NCI-H460 (cell line): ENCODE measurements at regions not wholly inside any gene's neighbourhood (a gene's known extent, or its start where the extent isn't known, plus 50 kb on each side); places are given as distances from the start of the nearest gene placed in this dataset.

Source experiments
- DNase-seq: peaks from one replicate; pipeline ENCODE4 v3.0.0-alpha.2; 2016; ENCODE audit warnings: low read depth; ENCODE audit errors: extremely low read depth

- DNase-seq = no peak
Measured at GRCh38 chr4:128606173-128606572, 203.3 kb upstream of the JADE1 start.

- no peak for DNase-seq
Measured at GRCh38 chr4:128604840-128605239, 204.7 kb upstream of the JADE1 start.

DNA sequence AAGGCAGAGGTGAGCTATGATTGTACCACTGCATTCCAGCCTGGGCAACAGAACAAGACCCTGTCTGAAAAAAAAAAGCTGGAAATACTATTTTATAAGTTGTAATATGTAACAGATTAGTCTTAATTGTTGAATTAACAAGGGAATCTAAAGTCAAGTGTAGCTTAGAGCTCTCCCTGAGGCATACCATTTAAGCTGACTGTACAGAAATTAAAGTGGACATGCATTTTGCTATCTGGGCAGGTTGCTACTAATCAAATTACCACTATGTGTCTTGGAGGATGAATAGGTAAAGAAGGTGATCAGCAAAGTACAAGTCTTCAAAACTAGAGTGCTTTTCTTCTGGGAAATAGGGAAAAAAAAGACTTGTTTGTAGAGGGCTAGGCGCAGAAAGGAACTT, 205.3 kb upstream of the JADE1 start:
- no peak for DNase-seq

DNA sequence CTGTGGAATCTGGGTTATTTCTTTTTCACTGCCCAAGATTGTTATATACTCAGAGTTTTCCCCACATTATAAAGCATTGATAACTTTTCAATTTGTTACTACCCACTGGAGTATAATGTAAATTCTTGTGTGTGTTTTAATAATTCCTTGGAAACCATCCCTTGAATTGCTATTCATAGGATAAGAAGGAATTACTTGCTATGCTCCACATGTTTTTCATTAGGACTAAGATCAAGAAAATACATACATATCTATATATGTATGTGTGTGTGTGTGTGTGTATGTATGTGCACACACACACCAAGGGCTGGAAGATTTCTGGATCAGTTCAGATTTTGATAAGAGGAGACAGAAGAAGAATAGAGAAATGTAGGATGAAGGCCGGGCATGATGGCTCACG, 206.4 kb upstream of the JADE1 start:
- DNase-seq = no peak

GRCh38 chr4:128601991-128602695, 207.4 kb upstream of the JADE1 start:
- no peak for DNase-seq

GRCh38 chr4:128600996-128601871, 208.3 kb upstream of the JADE1 start:
- DNase-seq = peak; percentile 96

- no peak for DNase-seq
Measured at GRCh38 chr4:128600410-128600809, 209.1 kb upstream of the JADE1 start.

DNA sequence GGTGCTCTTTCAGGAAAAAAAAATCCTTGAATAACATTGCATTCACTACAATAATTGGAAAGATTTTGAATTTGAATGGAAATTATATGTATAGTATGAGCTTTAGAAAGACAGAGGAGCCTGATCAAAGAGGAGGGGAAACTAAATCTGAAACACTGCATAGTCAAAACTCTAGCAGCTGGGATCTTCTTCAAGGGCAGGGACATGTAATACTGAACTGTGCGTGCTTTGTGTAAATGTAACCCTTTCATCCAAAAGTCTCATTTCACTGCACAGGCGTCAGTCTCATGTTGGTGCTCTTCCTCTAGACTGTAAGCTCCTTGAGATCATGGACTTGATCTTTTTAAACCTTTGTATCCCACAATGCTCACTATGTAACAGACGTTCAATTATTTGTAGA, 212.0 kb upstream of the JADE1 start:
- no peak for DNase-seq

DNA sequence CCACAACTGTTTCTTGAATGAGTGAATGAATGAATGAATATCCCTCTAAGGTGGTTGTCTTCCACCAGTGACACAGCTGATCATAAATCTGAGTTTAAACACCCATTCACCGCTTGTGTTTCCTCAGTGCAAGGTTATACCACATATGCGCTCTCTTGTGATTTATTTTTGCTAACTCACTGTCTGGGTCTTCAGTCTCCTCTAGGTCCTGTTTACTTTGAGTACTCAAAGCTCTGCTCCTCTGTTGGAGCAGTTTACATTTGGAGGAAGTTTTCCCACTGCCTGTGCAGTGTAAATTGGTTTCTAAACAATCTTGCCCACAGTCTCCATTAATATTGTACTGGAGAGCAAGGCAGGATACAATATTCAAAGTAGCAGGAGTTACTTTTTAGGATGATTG, 212.6 kb upstream of the JADE1 start:
- DNase-seq = no peak

DNA sequence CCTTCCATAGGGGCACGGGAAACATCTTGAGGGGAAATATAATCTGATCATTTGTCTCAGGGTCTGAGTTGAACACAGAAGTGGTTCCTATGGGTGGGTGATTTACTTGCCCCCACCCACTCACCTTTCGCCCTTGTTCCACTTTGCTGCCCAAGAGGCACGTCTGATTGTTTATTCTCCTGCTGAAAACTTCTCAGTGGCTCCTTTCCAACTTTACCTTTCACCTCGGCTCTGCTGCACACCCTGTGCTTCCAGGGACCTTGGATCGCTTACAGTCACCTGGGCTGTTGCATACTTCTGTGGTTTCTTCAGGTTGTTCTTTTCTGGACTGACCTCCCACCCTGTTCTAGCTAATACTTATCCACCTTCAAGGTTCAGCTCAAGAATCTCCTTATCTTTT, 213.4 kb upstream of the JADE1 start:
- no peak for DNase-seq

- DNase-seq = no peak
Measured at GRCh38 chr4:128591482-128591881, 218.0 kb upstream of the JADE1 start.

DNA sequence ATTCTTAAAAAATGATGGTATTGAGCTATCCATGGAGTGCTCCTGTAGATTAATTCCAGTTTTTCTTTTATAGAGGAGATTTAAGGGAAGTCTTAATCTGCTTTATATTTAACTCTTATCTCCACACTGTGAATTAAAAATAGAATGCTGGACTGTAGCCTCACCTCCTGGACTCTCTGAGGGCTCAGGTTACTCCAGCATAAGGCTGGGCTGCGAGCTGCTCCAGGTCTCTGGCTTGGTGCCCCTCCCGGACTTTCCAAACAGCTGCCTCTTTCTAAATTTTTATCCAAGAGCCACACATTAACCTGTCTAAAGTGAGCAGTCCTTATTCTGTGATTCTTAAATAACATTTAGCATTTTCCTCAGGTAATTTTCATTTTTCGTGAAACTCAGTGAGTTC, 218.7 kb upstream of the JADE1 start:
- DNase-seq = no peak

DNA sequence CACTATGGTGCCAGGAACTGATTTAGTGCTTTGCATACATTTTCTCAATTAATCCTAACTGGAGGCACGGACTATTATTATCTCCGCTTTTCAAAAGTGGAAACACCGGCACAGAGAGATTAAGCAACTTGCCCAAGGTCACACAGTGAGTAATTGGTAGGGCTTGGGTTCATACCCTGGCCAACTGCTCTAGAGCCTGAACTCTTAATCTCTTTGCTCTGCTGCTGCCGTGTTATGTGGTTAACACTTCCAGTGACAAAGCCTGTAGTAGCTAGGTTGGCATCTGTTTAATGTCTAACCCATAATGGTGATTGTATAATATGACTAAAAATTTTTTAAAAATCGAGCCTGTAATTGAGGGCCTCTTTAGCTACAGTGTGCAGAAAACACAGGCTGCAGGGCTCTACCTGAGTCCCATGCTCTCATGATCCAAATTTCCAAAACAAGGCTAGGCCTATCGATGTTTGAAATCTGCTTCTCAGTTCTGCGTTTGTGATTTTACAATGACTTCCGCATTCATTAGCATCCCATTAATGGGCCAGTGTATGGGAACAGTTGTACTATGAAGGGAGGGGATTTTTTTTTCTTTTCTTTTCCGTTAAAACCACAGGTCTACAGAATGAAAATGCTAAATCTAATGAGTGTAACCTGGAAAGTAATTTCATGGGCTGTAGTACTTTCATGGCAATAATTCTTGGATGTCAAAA, 219.3 kb upstream of the JADE1 start:
- no peak for DNase-seq

DNA sequence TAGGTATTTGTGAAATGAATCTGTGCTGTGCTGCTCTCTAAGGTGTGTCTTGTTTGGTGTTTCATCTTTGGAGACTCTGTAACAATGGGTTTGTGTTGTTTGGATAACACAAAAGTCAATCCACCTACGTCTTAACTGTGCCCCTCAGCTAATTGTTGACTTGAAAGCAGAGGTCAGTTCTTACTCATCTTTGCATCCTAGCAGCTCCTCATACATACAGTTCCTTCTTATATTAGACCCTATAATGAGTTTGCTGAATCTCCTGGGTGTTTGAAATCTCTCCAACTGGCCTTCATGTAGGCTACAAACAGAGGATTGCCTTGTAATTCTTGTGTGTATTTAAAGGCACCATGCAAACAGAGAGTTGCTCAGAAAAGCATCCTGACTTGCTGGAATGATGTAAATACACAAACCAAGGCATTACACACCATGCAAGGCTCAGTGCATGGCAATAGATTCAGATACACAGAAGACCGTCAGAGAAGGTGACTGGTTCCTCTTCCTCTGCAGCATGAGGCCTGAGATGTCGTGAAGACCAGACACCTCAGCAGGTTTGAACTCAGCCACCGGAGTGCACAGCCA, 220.0 kb upstream of the JADE1 start:
- no peak for DNase-seq

GRCh38 chr4:128587382-128587781, 222.1 kb upstream of the JADE1 start:
- no peak for DNase-seq

DNA sequence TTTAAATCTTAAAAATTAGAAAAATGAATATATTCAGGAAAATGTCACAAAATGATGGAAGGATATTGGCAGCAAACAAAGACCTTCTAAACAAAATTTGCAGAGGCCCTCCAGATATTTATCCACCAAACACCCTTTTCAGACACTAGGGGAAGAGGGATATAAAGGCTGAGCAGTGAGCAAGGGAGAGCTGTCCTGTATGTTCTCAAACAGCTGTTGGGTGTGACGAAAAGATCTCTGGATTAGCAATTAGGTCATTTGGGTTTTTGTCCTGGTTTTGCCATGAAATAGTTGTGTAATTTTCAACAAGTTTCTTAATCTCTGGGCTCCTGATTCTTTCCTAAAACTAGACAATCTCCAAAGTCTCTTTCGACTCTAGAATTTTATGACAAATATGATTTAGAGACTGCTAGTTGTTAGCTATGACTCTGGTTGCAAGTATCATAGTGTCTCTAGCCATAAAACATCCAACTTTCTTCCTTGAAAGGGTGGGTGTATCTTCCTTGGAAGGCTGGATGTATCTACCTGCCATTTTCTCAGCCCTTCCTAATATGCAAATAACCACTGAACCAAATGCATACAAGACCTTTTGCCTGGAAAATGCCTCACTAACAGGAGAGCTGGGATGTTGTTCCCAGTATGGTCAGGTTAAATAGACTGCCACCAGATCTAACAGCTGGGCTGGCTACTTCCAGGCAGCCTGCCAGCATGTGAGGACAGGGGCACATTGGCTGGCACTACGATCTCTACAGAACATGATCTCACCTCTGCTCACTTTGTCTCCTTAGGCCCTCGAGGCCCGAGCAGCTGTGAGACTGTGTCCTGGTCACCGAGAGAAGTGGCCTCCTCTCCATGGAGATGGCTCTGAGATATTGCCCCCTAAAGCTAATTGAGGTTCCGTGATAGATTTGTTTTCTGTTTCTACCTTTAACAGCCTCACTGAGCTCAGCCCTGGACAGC, 225.5 kb upstream of the JADE1 start:
- DNase-seq = no peak

DNA sequence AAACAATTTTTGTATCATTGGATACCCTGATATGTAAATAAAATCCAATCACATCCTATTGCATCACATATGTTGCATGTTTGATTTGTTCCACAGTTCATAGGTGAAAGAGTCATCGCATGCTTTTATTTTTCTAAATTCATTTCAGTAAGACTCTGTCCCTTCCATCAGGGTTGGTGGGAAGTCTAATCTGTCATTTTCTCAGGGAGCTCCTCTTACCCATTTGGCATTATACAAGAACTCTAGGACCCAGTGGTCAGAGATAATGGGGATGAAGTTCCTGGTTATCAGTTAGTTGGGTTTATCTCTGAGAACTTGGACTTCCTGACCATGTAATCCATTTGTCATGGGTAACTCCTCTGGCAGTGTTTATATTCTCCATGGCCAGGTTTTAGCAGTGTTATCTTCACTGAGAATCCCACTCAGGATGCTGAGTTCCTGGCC, 227.1 kb upstream of the JADE1 start:
- DNase-seq = no peak

DNA sequence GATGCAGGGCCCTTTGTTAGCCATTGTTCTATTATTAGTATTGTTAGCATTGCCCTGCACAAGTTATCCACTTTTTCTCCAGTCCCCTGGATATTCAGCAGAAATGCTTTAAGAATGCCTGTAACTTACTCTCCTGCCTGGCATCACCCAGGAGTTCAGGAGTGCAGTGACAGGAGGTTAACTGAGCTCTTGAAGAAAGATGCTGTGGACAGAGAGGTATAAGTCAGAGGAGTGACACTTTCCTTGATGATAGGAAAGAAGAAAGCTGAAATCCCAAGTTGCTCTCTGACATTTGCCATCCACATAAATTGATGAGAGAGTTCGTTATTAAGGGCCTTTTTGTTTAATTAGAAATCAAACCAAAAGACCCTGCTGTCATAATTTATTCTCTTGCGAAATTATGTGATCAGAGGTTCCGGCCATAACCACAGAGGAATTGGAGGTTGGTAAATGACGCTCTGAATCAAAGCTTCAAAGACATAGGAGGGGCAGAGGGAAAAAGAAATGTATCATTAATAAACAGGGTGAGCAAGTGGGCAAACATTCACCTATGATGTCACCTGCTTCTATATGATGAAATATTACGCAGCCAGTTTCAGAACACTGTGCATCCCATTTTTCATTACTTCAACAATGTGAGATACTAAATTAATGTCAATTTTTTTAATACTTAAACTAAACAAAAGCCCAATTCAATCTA, 230.2 kb upstream of the JADE1 start:
- DNase-seq = no peak

DNA sequence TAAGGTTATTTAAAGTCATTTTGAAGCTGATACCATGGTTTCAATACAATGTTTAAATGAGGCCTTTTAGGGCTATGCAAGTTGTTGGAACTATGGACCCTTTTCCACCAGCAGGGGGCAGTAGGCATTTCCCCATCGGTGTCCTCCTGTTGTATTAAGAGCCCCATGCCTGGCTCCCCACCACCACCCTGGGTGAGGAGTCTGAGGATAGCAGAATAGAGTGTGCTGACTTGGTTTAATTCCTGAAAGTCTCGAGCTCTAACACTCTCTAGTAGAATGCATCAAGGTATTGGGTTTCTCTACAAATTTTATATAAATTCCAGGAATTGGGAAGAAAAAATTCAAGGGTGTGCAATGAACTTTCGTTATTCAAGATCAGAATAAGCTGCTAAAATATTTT, 234.8 kb upstream of the JADE1 start:
- DNase-seq = no peak
